ENCODE measurements at regions not wholly inside any gene's neighbourhood (a gene's known extent, or its start where the extent isn't known, plus 50 kb on each side); places are given as distances from the start of the nearest gene placed in this dataset.
"Not testable (repeated sequence)": the region's sequence is repeated elsewhere in the genome, so short reads cannot be mapped to it uniquely, and the experiment has no call there.

DNA sequence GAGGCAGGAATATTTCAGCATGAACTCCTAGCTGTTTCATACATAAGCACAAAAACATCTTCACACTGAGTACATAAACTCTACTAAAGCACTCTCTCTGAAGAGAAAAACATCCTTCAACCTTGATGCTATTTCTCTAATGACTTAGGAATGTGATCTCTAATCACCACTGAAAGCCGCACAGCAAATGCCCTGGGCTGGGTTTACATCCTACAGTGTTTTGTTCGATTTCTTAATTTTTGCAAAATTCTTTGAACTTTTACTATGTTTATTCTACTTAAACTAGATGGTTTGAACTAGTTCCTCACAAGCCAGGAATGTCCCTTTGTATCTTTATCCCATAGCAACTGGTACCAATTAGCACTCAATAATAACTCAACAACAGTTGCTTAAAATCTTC is 130.9 kb upstream of the ABI3BP start:
- H3K27me3 ChIP-seq: no peaks in the 10 kb centered on the region
- no peaks in the 10 kb centered on the region for H3K36me3 ChIP-seq
- 0 out of 2 replicates have a peak, but pooled peaks cover 5% of the 10 kb centered on the region for H3K9me3 ChIP-seq (replicated peaks)
- no peak overlapping the region for H3K4me3 ChIP-seq
- no peak for DNase-seq
- peaks cover 42% of the 10 kb centered on the region for H3K4me1 ChIP-seq
- no peak overlapping the region for H3K27ac ChIP-seq

DNA sequence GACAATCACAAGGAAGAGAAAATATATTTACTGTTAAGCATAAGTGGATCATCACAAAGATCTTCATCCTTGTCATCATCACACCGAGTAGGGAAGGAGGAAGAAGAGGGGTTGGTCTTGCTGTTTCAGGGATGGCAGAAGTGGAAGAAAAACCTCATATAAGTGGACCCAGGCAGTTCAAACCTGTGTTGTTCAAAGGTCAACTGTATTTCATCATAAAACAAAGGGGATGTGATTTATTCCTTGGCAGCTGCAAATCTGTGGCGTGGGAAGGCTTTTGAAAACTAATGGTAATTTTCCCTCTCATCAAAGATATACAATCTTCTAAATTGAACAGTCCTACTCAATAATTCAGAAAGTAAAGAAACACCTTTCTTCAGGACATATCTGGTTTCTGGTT is 129.9 kb upstream of the ABI3BP start:
- H3K4me1 ChIP-seq: peaks cover 34% of the 10 kb centered on the region
- no peaks in the 10 kb centered on the region for H3K27me3 ChIP-seq
- DNase-seq: peak in 1 of 2 experiments; percentile 59
- H3K4me3 ChIP-seq: no peak overlapping the region
- H3K36me3 ChIP-seq: no peaks in the 10 kb centered on the region
- 0 out of 2 replicates have a peak, but pooled peaks cover 5% of the 10 kb centered on the region for H3K9me3 ChIP-seq (replicated peaks)
- peak overlapping the region; percentile 9 for H3K27ac ChIP-seq

DNA sequence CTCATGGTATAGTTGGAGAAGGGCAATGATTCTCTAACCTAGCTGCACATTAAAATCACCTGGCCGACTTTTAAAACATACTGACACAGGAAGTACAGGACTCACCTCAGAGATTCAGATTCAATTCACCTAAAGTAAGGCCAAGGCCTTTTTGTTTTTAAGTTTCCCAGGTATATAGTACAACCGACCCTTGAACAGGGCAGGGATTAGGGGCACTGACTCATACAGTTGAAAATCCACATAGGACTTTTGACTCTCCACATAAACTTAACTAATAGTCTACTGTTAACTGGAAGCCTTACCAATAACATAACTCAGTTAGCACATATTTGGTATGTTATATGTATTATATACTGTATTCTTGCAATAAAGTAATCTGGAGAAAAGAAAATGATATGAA is 129.5 kb upstream of the ABI3BP start:
- Histone ChIP-seq H3K27ac (peak overlapping the region; percentile 9), H3K4me3 (no peak overlapping the region), H3K4me1 (peaks cover 30% of the 10 kb centered on the region), H3K36me3 (no peaks in the 10 kb centered on the region), H3K27me3 (no peaks in the 10 kb centered on the region), H3K9me3 (replicated peaks) (0 out of 2 replicates have a peak, but pooled peaks cover 5% of the 10 kb centered on the region)
- no peak for DNase-seq

DNA sequence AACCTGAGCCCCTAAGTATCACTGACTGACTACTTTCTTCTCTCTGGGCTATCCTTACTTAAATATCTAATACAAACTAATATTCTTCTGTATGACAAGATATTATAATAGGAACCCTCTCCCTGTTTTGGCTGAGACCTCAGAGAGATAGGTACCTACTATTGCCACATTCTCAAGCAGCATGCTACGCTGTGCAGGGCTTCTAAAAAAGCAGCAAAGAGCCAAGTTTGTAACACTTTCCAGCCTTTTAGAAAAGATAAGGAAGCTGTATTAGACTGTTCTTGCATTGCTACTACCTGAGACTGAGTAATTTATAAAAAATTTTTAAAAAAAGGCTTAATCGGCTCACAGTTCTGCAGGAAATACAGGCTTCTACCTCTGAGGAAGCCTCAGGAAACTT is 126.8 kb upstream of the ABI3BP start:
- peaks cover 12% of the 10 kb centered on the region; the same call in 1 of the 2 replicates for H3K9me3 ChIP-seq (replicated peaks)

DNA sequence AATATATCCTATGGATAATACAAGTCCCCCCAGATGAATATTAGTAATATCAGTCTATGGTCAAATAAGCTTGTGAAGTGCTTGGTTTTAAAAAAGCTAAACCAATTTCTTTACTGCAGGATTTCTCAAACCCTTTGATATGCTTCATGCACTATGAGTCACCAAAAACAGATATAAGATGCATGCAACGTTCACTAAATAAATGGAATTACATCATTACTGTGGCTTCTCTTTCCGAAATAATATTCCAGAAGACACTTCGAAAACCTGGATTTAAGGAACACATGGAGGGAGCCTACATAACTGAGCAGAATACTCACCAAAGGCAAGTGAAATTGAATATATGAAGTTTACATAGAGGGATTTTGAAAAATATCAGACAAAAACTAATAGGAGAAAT is 126.3 kb upstream of the ABI3BP start:
- DNase-seq: no peak
- H3K4me1 ChIP-seq: peaks cover 20% of the 10 kb centered on the region
- H3K27ac ChIP-seq: no peak overlapping the region
- H3K4me3 ChIP-seq: no peak overlapping the region
- peaks cover 12% of the 10 kb centered on the region; the same call in 1 of the 2 replicates for H3K9me3 ChIP-seq (replicated peaks)
- H3K36me3 ChIP-seq: no peaks in the 10 kb centered on the region
- H3K27me3 ChIP-seq: no peaks in the 10 kb centered on the region

More for the DNA sequence above, 126.8 kb upstream of the ABI3BP start:
- H3K36me3 ChIP-seq: no peaks in the 10 kb centered on the region
- no peak overlapping the region for H3K27ac ChIP-seq
- H3K4me1 ChIP-seq: peaks cover 20% of the 10 kb centered on the region
- no peak overlapping the region for H3K4me3 ChIP-seq
- no peak for DNase-seq
- no peaks in the 10 kb centered on the region for H3K27me3 ChIP-seq

DNA sequence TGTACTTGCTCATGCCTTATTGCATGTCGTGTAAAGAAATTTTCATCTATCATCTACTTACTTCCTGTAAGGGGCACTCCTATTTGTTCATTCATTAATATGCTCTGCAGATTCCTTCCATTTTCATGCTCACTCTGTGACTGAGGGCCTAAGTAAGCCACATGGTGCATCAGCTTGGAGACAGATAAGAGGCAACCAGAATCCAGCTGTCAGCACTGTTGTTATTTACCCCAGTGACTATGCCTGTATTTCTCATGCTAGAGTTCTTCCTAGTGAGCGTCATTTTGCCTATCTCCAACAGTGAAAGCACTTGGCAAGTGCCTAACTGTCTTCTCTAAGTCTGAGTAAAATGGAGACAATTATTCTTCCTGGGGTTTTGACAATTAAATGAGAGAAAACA is 124.8 kb upstream of the ABI3BP start:
- no peak overlapping the region for H3K4me3 ChIP-seq
- DNase-seq: no peak

DNA sequence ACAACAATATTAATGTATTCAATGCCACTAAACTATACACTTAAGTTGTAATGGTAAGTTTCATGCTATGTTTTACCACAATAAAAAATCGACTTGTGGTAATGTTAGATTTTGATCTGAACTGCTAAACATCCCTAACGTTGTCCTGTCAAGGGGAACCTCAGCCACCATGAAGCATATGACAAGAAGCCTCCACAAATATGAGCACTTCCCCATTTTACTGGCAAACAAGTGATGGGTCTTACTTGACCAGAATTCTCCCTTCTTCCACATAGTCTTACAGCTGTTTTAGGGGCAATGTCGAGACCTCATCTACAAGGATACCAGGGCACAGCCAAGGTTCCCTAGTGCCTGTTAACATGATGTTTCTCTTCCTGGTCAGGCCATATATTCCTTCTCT is 124.2 kb upstream of the ABI3BP start:
- no peak for DNase-seq
- H3K9me3 ChIP-seq (replicated peaks): peaks cover 24% of the 10 kb centered on the region

More for the DNA sequence above, 124.8 kb upstream of the ABI3BP start:
- Histone ChIP-seq H3K4me1 (peaks cover 12% of the 10 kb centered on the region), H3K9me3 (replicated peaks) (peaks cover 19% of the 10 kb centered on the region), H3K36me3 (no peaks in the 10 kb centered on the region), H3K27ac (no peak overlapping the region), H3K27me3 (no peaks in the 10 kb centered on the region)

DNA sequence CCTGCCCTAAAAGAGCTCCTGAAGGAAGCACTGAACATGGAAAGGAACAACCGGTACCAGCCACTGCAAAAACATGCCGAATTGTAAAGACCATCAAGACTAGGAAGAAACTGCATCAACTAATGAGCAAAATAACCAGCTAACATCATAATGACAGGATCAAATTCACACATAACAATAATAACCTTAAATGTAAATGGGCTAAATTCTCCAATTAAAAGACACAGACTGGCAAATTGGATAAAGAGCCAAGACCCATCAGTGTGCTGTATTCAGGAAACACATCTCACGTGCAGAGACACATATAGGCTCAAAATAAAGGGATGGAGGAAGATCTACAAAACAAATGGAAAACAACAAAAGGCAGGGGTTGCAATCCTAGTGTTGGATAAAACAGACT is 117.1 kb upstream of the ABI3BP start:
- H3K27ac ChIP-seq, DNase-seq: not testable (repeated sequence)

More for the DNA sequence above, 124.2 kb upstream of the ABI3BP start:
- Histone ChIP-seq H3K36me3 (no peaks in the 10 kb centered on the region), H3K27ac (no peak overlapping the region), H3K4me1 (peaks cover 7% of the 10 kb centered on the region), H3K27me3 (no peaks in the 10 kb centered on the region), H3K4me3 (no peak overlapping the region)

DNA sequence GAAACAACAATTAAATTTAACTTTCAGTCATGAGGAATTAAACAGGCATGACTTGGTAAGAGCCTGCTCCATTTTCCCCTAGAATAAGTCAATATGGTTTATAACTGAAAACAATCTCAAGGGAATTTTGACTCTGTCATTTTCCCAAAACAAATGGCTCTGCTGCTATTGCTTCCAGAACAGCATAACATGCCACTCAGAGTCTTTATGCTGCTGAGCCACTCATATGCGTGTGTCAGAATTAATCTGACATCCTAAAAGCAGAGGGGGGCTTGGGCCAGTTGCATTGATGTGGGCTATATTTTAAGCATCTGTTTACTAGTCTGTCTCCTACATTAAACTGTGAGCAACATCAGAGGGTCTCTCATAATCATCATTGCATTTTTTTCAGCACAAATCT is 111.1 kb upstream of the ABI3BP start:
- no peak overlapping the region for H3K27ac ChIP-seq
- H3K36me3 ChIP-seq: no peaks in the 10 kb centered on the region
- H3K9me3 ChIP-seq (replicated peaks): peaks cover 13% of the 10 kb centered on the region; the same call in 1 of the 2 replicates
- H3K27me3 ChIP-seq: no peaks in the 10 kb centered on the region
- no peaks in the 10 kb centered on the region for H3K4me1 ChIP-seq
- no peak overlapping the region for H3K4me3 ChIP-seq
- DNase-seq: no peak

More for the DNA sequence above, 117.1 kb upstream of the ABI3BP start:
- H3K27me3 ChIP-seq, H3K4me1 ChIP-seq, H3K4me3 ChIP-seq, H3K36me3 ChIP-seq: not testable (repeated sequence)
- peaks cover 48% of the 10 kb centered on the region for H3K9me3 ChIP-seq (replicated peaks)

DNA sequence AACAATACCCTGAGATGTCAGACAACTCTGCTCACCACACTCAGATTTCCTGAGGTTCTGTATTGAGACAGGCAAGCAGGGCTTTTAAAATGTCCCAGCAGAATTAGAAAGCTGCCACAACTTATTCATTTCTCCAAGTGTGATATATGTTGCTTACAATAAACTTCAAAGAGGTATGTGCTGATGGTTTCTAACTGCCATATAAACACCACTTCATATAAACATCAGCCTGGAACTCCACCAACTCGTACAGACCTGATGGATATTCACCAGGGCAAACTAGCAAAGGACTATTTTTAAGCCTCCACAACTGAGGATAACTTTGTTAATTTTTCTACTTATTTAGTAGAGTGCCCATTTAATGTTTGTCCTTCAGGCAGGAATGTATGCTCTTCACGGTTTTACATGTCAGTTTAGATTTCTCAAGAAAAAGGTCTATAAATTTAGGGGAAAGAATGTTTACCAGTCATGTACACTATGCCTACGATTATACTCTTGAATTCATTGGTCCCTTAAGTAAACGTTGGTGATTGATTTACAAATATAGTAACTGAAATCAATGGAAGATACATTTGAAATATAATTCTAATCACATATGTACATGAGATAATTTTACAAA is 109.6 kb upstream of the ABI3BP start:
- no peaks in the 10 kb centered on the region for H3K4me1 ChIP-seq
- H3K4me3 ChIP-seq: no peak overlapping the region
- H3K27ac ChIP-seq: no peak overlapping the region
- H3K36me3 ChIP-seq: no peaks in the 10 kb centered on the region
- DNase-seq: no peak
- no peaks in the 10 kb centered on the region for H3K27me3 ChIP-seq
- H3K9me3 ChIP-seq (replicated peaks): peaks cover 7% of the 10 kb centered on the region; the same call in 1 of the 2 replicates

DNA sequence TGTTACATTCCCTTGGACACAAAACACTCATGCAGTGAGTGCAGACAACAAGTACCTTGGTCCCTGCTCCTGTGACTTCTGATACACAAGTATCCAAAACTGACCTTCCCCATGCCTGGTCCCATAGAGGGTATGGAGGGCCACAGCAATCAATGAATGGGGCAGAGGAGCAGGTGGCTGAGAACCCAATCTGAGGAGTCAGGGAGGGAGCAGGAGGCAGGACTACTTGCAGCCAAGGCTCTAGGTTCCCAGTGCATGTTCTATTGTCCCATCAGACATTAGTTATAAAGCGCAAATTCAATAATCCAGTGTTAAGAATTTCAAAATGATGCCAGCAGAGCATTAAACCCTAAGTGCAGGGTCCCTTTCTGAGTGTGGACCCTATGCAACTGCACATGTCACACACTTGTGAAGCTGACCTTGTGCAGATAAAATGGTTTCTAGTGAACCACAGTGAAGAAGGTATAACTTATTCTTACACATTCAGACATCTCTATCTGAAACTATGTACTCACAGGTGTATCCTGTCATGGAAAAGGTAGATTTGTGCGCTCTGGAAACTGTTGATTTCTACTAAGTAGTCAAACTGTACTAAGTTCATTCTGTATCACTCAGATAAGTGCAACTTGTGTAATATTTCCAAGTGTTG is 107.3 kb upstream of the ABI3BP start:
- H3K4me1 ChIP-seq: peaks cover 6% of the 10 kb centered on the region

DNA sequence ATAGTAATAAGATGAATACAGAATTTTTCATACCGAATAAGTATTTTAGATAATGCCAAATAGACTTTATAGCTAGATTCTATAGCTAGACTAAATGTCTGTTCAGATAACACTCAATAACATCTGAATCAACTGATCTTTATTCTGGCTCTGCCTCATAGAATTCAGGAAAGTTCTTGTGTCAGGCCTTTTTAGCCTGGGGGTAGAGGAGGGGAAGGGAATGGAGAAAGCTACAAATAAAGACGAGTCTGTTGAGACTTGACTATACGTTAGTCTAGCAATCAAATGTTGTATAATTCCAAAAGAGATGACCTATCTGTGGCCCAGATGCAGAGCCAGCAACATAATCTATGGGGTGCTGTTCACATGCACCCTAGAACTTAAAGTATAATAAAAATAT is 106.6 kb upstream of the ABI3BP start:
- no peaks in the 10 kb centered on the region for H3K9me3 ChIP-seq (replicated peaks)
- DNase-seq: no peak
- no peaks in the 10 kb centered on the region for H3K36me3 ChIP-seq
- H3K27me3 ChIP-seq: no peaks in the 10 kb centered on the region
- H3K27ac ChIP-seq: no peak overlapping the region
- H3K4me3 ChIP-seq: no peak overlapping the region
- peaks cover 11% of the 10 kb centered on the region for H3K4me1 ChIP-seq

More for the DNA sequence above, 107.3 kb upstream of the ABI3BP start:
- no peak overlapping the region for H3K27ac ChIP-seq
- H3K27me3 ChIP-seq: no peaks in the 10 kb centered on the region
- H3K9me3 ChIP-seq (replicated peaks): no peaks in the 10 kb centered on the region
- DNase-seq: no peak
- no peaks in the 10 kb centered on the region for H3K36me3 ChIP-seq
- no peak overlapping the region for H3K4me3 ChIP-seq

DNA sequence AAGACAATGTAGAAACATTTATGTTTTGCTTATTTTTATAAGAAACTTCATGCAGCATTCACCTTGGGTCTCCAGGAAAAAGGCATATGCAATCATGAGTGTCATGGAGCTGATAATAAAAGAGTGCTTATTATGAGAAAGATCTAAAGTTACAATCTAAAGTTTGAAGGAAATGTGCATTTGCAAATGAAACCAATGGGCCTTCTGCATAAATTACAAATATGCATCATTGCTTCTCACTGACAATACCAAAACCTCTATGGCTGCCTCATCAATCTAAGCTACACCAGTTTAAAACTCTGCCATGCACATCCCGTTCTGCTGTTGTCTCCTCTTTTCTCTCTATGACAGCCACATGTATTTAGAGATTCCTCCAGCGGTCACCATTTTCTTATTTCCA is 103.2 kb upstream of the ABI3BP start:
- Histone ChIP-seq H3K36me3 (no peaks in the 10 kb centered on the region), H3K27me3 (no peaks in the 10 kb centered on the region), H3K4me3 (no peak overlapping the region), H3K27ac (no peak overlapping the region), H3K4me1 (peaks cover 25% of the 10 kb centered on the region), H3K9me3 (replicated peaks) (no peaks in the 10 kb centered on the region)
- no peak for DNase-seq

DNA sequence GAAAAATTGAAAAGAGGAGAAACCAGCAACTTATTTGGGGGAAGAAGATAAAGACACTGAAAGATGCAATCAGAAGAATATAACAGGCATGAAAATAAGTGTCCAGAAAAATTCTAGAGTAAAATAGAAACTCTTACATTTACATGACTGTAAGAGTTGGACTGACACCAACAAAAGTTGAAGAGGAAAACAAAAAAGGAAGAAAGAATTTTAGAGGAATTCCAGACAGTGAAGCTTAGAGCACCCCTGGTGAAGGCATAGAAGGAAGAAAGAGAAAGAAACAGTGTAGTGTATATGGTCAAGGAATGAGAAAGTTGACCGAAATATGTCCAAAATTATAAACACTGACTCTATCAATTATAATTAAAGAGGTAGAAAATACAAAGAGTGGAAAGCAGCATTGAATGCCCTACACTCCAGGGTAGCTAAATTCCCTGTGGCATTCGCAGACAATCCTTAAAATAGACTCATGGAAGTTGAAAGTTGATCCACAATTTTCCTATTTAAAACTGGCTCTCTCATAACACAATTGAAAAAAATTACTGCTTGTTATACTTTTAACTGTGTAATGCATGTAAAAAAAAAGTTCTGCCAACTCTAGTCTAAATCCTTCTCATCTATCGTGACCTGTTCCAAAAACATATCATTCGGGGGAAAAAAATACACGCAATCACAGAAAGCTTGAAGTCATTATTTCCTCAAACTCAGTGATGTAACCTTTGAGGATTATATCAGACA is 102.6 kb upstream of the ABI3BP start:
- Histone ChIP-seq H3K4me1 (peaks cover 26% of the 10 kb centered on the region), H3K4me3 (no peak overlapping the region), H3K36me3 (no peaks in the 10 kb centered on the region), H3K27me3 (no peaks in the 10 kb centered on the region), H3K9me3 (replicated peaks) (no peaks in the 10 kb centered on the region), H3K27ac (no peak overlapping the region)
- DNase-seq: no peak

DNA sequence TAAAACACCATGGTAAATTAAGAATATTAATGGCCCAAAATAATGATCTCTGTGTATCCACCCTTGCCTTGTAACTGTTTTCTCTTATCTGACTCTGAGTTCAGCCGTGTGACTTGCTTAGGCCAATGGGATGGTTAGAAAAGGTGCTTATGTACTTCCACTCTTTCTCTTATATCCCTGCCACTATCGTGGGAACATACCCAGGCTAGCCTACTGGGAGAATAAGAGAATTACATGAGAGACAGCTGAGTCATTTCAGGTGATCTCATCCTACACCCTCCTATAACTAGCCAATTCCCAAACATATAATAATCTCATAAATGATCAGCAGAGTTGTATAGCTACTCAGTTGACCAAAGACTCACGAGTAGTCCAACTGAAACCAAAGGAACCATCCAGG is 98.3 kb upstream of the ABI3BP start:
- Histone ChIP-seq H3K9me3 (replicated peaks) (no peaks in the 10 kb centered on the region; the same call in 1 of the 2 replicates), H3K27me3 (no peaks in the 10 kb centered on the region), H3K4me3 (no peak overlapping the region), H3K4me1 (peaks cover 26% of the 10 kb centered on the region), H3K36me3 (no peaks in the 10 kb centered on the region), H3K27ac (no peak overlapping the region)
- DNase-seq: peak in 1 of 2 experiments; percentile 34
